ENCODE measurements at regions not wholly inside any gene's neighbourhood (a gene's known extent, or its start where the extent isn't known, plus 50 kb on each side); places are given as distances from the start of the nearest gene placed in this dataset.

GRCh38 chr15:85892232-85892631 is 97.5 kb upstream of the KLHL25 start:
- H3K4me1 Mint-ChIP-seq, result no peaks in the 10 kb centered on the region
- H3K36me3 ChIP-seq (replicated peaks in 1 of 2; ENCODE audit: control extremely low read depth in 1 of 2, control insufficient read depth in 1 of 2, extremely low read depth in 1 of 2, insufficient read depth in 2 of 2, low read length in 1 of 2), result no peaks in the 10 kb centered on the region
- H3K27ac ChIP-seq (ENCODE audit: low read length in 2 of 2), result no peak overlapping the region
- WGBS (ENCODE audit: insufficient coverage), result 94% methylated on average over 2 of the region's 3 CpGs
- POLR2A ChIA-PET, result no interaction called here
- H3K9ac ChIP-seq (ENCODE audit: low read length), result no peak overlapping the region
- TF ChIP-seq CTCF (IDR thresholded peaks at IDR 0.05) (no peak), EZH2 (IDR thresholded peaks at IDR 0.05; ENCODE audit: borderline replicate concordance, insufficient read depth, low read depth, low read length, poor library complexity, severe bottlenecking) (no peak)
- CTCF ChIA-PET, result no interaction called here
- H3K4me1 ChIP-seq (ENCODE audit: control insufficient read depth in 2 of 2, insufficient read depth in 2 of 2, low read length in 2 of 2), result no peaks in the 10 kb centered on the region
- no peak overlapping the region for H2AFZ ChIP-seq (ENCODE audit: insufficient read depth, low read depth, low read length, poor library complexity, severe bottlenecking)
- no peak overlapping the region for H3K4me3 ChIP-seq (ENCODE audit: control extremely low read depth in 1 of 5, extremely low read depth in 1 of 5, insufficient read depth in 1 of 5, low read depth in 2 of 5, low read length in 4 of 5)
- DNase-seq (no peak), ATAC-seq (ENCODE audit: low read depth) (no peak)
- H3K27me3 Mint-ChIP-seq, result peaks cover 28% of the 10 kb centered on the region
- no peaks in the 10 kb centered on the region for H3K9me3 ChIP-seq (ENCODE audit: control extremely low read depth in 1 of 3, control insufficient read depth in 2 of 3, insufficient read depth in 1 of 3, low read length in 2 of 3)
- no peak overlapping the region for H3K27ac Mint-ChIP-seq
- no peak overlapping the region for H3K4me3 Mint-ChIP-seq
- no peaks in the 10 kb centered on the region for H3K9me3 Mint-ChIP-seq (ENCODE audit: insufficient read depth)
- H3K4me2 ChIP-seq (replicated peaks; ENCODE audit: low read depth, low read length, poor library complexity, severe bottlenecking), result no peak overlapping the region
- peaks cover 0 to 5% (median 2%) of the 10 kb centered on the region in 4 experiments for H3K27me3 ChIP-seq (replicated peaks in 1 of 4; ENCODE audit: control extremely low read depth in 1 of 4, control insufficient read depth in 3 of 4, insufficient read depth in 4 of 4, low read length in 3 of 4)
- intact Hi-C loops (cut with micrococcal nuclease), result no loop called here
- no peaks in the 10 kb centered on the region for H3K79me2 ChIP-seq (ENCODE audit: control insufficient read depth, insufficient read depth, low read length)
- H4K20me1 ChIP-seq (ENCODE audit: control insufficient read depth, insufficient read depth, low read length, poor library complexity, severe bottlenecking), result no peaks in the 10 kb centered on the region

GRCh38 chr15:85897207-85897894 is 102.6 kb upstream of the KLHL25 start:
- POLR2A ChIA-PET, result no interaction called here
- no peaks in the 10 kb centered on the region for H3K9me3 ChIP-seq (ENCODE audit: control extremely low read depth in 1 of 3, control insufficient read depth in 2 of 3, insufficient read depth in 1 of 3, low read length in 2 of 3)
- no peak overlapping the region for H3K27ac Mint-ChIP-seq

More at GRCh38 chr15:85897207-85897894, 102.6 kb upstream of the KLHL25 start:
- no peak overlapping the region for H3K4me2 ChIP-seq (replicated peaks; ENCODE audit: low read depth, low read length, poor library complexity, severe bottlenecking)
- no peak overlapping the region for H3K27ac ChIP-seq (ENCODE audit: low read length in 2 of 2)
- H3K79me2 ChIP-seq (ENCODE audit: control insufficient read depth, insufficient read depth, low read length), result no peaks in the 10 kb centered on the region
- no peaks in the 10 kb centered on the region for H3K4me1 ChIP-seq (ENCODE audit: control insufficient read depth in 2 of 2, insufficient read depth in 2 of 2, low read length in 2 of 2)
- DNase-seq (no peak), ATAC-seq (ENCODE audit: low read depth) (no peak)
- no peaks in the 10 kb centered on the region for H3K36me3 ChIP-seq (replicated peaks in 1 of 2; ENCODE audit: control extremely low read depth in 1 of 2, control insufficient read depth in 1 of 2, extremely low read depth in 1 of 2, insufficient read depth in 2 of 2, low read length in 1 of 2)
- H3K27me3 Mint-ChIP-seq, result peaks cover 38% of the 10 kb centered on the region
- no peaks in the 10 kb centered on the region for H4K20me1 ChIP-seq (ENCODE audit: control insufficient read depth, insufficient read depth, low read length, poor library complexity, severe bottlenecking)
- H3K4me3 Mint-ChIP-seq, result no peak overlapping the region
- H2AFZ ChIP-seq (ENCODE audit: insufficient read depth, low read depth, low read length, poor library complexity, severe bottlenecking), result no peak overlapping the region
- H3K4me3 ChIP-seq (ENCODE audit: control extremely low read depth in 1 of 5, extremely low read depth in 1 of 5, insufficient read depth in 1 of 5, low read depth in 2 of 5, low read length in 4 of 5), result no peak overlapping the region
- H3K4me1 Mint-ChIP-seq, result no peaks in the 10 kb centered on the region
- H3K9me3 Mint-ChIP-seq (ENCODE audit: insufficient read depth), result no peaks in the 10 kb centered on the region
- intact Hi-C loops (cut with micrococcal nuclease), result no loop called here
- 36% methylated on average over 2 of the region's 4 CpGs for WGBS (ENCODE audit: insufficient coverage)
- CTCF ChIA-PET, result no interaction called here
- H3K27me3 ChIP-seq (replicated peaks in 1 of 4; ENCODE audit: control extremely low read depth in 1 of 4, control insufficient read depth in 3 of 4, insufficient read depth in 4 of 4, low read length in 3 of 4), result peaks cover 0 to 9% (median 2%) of the 10 kb centered on the region in 4 experiments
- TF ChIP-seq EZH2 (IDR thresholded peaks at IDR 0.05; ENCODE audit: borderline replicate concordance, insufficient read depth, low read depth, low read length, poor library complexity, severe bottlenecking) (no peak), CTCF (IDR thresholded peaks at IDR 0.05) (no peak)
- no peak overlapping the region for H3K9ac ChIP-seq (ENCODE audit: low read length)

Measured in B cell (primary cell).